Activated CD4-positive, alpha-beta T cell treated with anti-CD3 and anti-CD28 coated beads, Interleukin-2, Interleukin-6, amounts not matched to agents 100 ng/mL and 50 ng/mL, durations not matched to agents 16 hours and 8 hours (primary cell): ENCODE measurements at regions not wholly inside any gene's neighbourhood (a gene's known extent, or its start where the extent isn't known, plus 50 kb on each side); places are given as distances from the start of the nearest gene placed in this dataset.
"Not testable (repeated sequence)": the region's sequence is repeated elsewhere in the genome, so short reads cannot be mapped to it uniquely, and the experiment has no call there.

ENCODE experiments used
- DNase-seq: peaks from one replicate; pipeline ENCODE4 v3.0.0-alpha.2; 2020

DNA sequence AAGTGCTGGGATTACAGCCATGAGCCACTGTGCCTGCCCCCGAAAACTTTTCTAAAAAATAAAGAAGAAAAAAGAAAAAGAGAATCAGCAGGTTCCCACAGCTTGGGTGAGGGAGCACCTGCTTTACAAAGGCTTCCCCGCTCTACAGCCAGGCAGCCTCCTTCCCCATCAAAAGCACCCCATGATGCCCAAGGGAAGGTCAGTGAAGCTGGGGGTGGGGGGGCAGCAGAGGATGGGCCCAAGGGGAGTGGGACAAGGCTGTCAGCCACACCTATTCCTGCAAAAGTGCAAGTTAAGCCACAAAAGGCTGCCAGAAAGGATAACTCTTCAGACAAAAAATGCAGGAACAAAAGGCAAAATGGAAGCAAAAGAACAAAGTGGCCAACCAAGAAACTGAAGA, 72.5 kb downstream of the FAM50B start:
- no peak for DNase-seq

DNA sequence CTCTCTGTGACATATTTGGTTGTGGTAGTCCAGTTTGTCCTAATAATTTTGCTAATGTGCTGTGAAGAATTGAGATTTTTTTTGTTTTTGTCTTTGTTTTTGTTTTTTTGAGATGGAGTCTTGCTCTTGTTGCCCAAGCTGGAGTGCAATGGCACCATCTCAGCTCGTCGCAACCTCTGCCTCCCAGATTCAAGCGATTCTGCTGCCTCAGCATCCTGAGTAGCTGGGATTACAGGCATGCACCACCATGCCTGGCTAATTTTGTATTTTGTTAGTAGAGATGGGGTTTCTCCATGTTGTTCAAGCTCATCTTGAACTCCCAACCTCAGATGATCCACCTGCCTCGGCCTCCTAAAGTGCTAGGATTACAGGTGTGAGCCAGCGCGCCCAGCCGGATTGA, 73.4 kb downstream of the FAM50B start:
- not testable (repeated sequence) for DNase-seq

DNA sequence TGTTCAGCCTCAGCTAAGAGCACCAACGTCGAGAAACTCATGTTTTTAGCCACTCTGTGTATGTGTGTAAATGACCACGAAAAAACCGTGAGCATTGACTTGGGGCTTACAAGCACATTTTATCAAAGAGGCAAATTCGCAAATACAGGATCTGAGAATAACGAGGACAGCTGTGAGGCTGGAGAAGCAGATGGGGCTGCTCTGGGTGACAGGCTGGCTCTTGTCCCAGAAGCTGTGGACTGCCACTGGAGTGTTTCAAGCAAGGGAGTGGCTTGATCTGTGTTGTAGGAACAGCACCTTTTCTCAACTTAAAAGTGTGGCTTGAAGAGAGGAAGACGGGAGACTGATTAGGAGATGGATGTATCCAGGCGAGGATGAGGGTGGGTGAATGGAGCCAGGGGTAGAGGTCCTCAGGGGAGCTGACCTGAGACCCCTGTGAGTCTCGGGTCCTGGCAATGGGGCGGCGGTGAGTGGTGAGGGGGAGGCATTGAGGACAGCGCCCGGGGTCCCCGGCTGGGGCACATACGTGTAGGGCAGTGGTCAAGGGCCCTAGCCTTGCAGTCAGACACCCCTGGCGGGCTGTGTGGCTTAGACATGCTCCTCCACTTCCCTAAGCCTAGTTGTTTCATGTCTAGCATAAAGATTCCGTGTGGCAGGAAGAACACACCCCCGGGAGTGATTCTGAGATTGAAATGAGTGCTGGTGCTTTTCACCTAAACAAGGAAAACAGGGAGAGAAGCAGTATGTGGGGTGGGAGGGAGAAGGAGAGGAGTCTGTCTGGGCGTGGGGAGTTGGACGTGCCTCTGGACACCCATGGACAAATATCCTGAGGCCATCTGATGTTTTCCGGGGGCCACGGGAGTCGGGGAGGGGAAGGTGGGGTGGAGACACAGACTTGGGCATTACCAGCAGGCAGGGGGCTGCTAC, 76.3 kb downstream of the FAM50B start:
- DNase-seq: not testable (repeated sequence)

DNA sequence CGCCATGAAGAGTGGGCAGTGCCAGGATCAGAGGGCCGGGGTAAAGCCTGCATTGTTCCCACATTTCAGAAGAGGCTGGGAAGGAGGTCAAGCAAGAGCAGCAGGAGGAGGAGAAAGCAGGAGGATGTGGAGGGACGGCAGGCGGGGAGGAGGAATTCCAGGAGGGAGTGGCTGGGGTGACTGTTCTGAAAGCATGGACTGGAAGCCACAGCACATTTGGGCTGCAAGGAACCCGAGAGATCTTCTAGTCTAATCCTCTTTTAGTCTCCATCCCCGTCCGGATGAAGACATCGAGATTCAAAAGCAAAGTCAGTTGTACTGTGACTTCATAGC, 76.9 kb downstream of the FAM50B start:
- DNase-seq: no peak

DNA sequence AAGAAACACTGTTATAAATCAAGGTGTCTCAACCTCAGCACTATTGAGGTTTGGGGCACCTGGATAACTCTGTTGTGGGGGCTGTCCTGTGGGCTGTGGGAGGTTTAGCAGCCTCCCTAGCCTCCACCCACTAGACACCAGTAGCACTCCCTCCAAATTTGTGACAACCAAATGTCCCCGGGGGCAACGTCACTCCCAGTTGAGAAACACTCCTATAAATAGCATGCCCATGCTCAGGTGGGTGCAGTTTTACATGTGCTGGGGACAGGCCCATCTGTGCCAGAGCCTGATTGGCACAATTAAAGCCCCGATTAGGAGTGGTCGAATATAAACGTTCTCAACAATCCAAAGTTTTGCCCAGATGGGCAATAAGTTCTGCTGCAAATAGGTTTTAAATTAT, 78.9 kb downstream of the FAM50B start:
- DNase-seq: no peak

DNA sequence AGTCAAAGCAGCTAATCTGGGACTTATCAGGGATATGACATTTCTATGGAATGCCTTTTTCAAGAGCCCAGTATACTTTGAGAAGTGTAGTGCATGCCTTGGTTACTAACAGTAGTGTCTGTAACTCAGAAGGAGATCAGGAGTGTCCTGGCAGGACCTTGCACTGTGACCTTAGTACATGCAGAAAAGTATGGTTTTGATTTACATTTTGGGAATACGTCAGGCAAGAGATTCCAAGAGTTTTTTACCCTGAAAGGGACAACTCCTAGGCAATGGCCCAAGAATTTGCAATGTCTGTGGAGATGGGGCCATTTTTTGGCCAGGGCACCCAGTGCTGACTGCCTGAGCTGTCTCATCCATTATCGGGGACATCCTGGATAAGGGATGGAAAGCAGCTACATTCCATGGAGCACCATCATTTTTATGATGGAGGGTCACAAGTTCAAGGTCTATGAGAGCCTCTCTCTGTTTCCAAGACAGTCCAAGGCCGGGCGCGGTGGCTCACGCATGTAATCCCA, 80.2 kb downstream of the FAM50B start:
- no peak for DNase-seq

DNA sequence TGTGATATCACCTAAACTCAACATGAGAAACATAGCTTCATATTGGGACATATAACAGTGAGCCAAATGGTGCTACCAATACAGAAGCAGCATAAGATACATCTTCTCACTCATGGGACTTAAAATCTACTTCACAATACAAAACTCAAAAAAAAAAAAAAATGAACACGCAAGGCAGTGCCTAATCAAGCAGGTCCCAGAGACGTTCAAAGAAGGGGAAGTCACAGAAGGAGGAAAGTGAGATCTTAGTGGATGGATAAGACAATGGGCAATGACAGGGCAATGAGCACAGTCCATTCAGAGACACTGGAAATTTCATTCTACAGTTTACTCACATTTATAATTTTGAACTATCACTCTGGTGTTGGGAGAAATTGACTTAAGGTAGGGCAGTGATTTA, 88.3 kb downstream of the FAM50B start:
- DNase-seq: no peak

DNA sequence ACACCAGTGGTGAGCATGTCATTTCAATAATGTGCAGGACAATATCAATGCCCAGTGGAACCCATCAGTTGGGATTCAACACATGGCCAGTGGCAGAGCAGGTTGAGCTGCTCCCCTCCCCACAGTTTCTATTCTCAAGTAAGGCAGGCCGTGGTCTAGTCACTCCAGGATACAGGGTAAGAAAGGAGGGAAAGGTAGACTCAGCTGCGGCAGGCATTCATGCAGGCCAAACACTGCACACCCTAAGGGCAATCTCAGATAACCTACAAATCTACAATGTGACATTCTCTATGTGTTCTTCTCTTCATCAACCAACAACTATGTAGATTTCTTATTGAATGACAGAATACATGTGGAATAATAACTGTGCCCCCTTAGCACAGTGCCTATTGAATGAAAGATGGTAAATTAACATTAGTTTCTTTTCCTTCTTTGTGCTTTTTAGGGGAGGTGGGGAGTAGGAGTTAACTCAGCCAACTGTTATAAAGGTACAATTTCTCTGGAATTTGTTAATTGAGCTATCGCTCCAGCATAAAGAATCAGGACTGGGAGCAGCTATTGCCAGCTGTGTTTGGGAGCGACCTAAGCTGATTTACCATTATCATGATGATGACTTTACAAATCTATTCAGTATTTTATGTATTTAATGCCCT, 89.7 kb downstream of the FAM50B start:
- DNase-seq: no peak

DNA sequence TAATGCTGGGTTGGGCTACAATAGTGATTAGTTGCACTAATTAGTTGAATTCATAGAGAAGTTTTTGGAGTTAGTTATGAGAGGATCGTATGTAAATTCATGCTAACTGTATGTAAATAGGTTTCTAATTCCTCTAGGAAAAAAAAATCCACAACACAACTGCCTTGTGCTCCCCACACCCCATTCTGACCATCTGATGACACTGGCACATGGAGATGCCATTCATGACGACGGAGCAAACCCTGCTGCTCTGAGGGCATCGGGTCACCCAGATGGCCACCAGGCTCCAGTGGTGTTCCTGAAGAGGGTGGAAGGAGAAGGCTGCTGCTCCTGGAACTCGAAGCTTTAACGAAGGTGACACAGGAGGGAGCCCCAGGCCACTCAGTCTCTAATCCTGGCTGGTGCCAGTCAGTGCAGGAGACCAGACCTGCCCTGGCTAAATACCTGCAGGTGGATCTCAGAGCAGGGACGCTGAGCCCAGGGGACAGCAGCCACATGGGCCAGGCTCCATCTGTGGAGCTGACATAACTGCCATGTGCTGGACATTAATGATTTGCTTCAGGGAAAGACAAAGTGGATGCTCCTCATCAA, 90.3 kb downstream of the FAM50B start:
- DNase-seq: no peak

DNA sequence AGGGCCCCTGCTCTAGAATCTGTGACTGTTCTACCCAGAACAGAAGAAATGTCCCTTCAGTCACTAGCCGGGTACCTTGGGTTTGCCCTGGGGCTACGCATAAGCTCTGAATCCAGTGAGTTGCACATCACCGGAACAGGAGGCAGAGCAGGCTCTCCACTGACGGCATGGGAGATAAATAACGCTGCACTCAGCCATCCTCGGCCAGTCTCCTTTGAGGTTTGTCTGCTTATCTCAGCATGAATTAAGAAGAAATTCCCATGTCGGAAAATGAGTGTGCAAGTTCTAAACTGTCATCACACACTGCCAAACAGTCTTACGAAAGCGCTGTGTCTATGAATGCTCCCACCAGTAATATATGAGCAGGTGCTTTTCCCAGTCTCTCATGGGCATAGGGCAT, 90.8 kb downstream of the FAM50B start:
- no peak for DNase-seq

DNA sequence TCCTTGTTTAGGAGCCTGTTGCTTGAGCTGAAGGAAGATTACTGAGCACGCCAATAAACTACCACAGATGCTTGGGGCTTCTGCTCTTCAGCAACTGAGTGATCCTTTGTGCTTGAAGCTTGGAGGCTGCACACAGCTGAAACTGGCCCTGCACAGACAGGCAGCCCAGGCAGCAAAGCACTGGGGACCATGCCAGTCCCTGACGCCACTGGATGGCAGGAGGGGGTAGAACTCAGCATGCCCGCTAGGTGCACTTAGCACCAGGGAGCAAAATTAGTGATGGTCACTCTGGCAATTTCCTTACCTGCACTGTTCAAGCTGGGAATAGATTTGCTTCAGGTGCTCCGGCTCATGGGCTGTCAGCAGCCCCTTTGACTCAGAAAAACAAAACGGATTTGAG, 91.5 kb downstream of the FAM50B start:
- DNase-seq: no peak

DNA sequence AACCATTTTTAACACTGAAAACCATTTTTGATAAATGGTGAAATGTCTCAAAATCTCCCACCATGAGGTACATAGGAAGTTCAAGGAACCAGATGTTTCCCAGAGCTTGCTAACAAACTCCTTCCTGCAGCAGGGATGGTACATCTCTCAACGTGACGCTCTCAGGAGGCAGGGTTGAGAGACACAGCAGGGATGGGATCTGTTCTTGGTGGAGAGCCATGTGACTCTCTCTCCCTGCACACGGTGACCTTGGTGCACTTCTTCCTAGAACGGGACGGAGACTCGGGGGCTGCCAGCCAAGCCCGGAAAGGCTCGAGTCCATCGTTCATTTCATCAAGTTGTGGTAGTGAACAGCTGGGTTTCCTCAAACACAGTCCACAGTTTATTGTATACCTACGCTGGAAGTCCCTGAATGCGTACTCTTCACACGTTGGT, 94.2 kb downstream of the FAM50B start:
- no peak for DNase-seq

DNA sequence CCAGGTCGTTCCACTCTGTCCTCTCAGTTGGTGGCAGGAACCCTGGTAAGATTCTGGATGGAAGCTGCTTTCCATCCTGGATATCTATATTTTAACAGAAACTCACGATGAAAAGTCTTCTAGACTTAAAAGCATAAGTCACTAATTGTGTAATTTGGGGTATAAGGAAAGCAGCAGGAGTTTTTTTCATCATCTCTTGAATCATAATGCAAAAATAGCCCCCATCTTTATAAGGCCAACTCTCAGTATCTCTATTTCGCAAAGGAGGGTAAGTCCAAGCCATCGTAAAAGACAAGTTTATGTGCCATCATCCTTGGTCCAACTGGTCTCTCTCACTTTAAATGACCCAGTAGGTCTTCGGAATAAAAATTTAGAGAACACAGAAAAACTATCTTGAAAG, 95.1 kb downstream of the FAM50B start:
- DNase-seq: no peak

DNA sequence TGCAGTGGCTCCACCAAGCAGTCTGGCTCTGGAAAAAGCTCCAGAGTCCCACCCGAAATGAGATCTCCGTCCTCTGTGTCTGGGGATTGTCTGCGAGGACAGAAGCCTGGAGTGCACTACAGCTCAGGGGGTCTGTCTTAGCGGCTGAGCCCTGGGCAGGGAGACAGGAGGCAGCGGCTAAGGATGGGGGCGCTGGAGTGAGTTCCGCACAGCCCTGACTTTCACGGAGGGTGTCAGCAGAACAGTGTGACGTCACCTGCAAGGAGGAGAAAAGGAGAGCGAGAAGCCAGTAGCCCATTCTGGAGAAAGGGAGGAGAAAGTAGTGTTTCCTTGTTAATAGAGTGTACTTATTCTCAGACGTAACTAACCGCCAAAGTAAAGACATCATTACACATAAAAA, 97.6 kb downstream of the FAM50B start:
- DNase-seq: no peak

DNA sequence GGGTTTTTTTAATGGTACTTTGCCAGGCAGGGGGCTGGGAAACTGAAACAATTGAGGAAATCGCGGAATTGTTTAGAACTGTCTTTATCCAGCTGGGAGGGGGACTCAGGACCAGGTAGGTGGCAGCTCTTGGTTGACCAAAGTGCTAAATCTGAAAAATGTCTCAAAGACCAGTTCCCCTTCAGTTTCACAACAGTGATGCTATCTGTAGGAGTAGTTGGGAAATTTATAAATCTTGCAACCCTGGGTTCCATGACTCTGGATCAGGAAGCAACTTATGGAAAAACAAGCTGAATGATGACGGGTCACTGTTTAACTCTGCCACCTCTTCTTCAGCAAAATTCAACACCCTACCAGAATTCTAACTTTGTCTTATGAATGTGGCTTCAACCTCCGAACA, 99.7 kb downstream of the FAM50B start:
- DNase-seq: no peak

DNA sequence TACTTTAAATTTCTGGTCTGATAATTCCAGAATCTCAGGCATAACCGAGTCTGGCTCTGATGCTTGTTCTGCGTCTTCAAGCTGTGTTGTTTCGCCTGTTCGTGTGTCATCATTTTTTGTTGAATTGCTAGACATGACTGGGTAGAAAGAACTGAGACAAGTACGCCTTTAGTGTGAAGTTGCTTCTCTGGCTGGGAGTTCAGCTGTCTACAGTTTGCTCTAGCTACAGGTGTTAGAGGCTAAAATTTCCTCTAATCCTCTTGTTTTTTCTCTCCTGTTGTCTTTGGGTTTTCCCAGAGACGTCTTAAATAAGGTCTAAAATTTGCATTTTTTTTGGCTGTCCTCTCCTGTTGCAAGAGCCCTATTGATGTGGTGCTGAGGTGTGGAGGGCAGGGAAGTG, 100.3 kb downstream of the FAM50B start:
- DNase-seq: no peak

DNA sequence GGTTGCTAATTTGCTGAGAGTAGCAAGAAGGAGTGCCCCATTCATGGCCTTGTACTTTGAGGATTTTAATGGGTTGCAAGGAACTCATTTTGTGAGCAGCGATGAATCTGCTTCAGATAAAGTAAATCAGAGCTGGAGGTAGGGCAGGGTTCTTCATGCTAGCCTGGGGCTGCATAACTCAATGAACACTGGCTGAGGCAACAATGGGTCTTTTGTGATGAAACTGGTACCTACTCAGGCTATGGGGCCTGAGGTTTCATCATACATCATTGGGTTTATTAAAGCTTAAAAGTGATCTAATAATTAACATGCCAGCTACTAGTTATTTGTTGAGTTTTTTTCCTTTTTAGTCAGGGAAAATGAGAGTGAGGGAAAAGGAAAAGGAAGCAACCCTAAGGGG, 106.9 kb downstream of the FAM50B start:
- DNase-seq: no peak

DNA sequence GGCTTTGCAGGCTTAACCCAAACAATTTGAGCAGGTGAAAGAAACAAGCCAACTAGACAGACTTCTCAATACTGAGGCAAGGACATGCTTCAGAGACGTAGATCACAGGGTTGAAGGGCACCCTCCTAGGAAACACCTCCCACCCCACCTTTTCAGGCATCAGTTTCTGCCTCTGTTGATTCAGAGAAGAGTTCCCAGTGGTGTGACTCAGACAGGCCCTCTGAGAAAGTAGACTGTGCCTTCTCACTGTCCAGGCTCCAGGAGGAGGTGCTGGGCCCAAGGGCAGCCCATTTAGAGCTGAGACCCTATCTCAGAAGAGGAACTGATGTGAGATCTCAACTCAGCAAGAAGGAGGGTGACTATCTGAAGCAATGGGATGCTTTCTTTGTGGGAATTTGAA, 108.1 kb downstream of the FAM50B start:
- no peak for DNase-seq

DNA sequence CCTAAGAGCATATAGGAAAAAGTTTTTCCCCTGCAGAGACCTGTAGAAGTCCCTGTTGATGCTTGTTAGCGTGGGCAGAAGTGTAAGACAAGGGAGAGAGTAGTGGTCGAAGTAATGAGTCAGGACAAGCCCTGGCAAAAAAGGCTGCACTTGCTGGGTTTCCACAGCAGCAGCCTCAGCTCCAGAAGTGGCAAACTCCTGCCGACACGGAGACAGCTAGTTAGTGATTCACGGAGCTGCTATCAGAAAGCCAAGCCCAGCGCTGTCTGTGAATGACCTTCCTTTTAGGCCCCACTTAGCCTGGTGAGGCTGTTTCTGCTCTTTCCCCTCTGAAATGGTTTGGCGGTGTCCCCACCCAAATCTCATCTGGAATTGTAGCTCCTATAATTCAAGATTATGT, 109.1 kb downstream of the FAM50B start:
- no peak for DNase-seq

DNA sequence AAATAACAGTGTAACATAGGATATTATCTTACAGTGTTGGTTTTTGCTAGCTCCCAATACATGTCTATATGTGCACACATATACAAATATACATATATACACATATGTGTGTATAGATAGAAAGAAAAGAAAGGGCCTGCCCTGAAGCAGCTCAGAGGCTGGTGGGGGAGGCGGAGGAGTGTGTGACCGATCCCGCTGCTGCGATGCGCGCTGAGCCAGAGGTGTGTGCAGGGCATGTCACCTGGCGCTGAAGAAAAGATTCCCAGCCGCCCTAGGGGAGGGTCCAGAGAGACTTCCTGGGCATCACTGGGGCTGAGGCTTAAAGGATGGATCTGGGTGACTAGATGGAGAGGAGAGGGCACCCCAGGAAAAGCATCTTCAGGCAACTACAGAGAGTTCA, 110.2 kb downstream of the FAM50B start:
- no peak for DNase-seq

DNA sequence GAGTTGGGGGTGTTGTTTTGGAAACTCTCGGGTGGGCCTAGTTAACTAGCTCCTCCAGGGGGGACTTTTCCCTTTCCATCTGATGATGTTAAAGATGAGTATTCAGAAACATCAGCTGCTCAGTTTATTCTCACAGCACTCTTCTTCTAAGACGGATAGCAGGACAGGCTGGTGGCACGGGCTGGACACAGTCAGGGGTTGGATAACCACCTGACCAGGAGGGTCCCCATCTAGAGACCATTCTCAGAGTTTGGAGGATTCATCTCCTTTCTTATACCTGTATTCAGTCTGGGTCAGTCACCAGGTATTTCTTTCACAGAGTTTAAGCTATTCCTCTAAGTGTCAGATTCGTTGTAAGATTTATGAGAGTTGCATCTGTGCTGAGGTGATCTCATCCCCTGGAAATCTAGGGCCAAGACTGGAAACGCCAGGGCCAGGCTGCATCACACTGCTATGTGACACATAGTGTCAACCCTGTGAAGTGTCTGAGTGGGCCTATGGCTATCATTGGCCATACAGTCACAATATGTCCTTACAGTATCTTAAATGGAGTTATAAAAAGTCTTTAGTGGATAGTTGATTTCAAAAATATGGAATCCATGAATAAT, 111.7 kb downstream of the FAM50B start:
- no peak for DNase-seq

DNA sequence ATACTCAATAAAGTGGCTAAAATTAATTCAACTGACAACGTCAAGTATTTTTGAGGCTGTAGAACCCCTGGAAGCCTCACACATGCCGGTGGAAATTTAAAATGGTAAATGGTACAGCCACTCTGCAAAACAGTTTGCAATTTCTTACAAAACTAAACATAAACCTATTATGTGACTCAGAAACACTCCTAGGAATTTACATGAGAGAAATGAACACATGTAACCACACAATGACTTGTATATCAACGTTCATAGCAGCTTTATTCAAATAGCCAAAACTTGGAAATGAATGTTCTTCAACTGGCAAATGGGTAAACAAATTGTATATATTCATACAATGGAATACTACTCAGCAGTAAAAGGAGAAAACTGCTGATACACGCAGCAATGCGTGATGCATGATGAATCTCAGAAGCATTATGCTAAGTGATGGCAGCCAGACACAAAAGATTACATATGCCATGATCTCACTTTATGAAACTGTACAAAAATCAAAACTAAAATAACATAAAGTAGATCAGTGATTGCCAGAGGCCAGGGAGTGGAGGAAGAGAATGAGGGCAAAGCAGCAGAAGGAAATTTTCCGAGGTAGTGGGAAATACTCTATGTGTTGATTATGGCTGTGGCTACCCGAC, 112.5 kb downstream of the FAM50B start:
- DNase-seq: no peak
